ENCODE measurements at regions not wholly inside any gene's neighbourhood (a gene's known extent, or its start where the extent isn't known, plus 50 kb on each side); places are given as distances from the start of the nearest gene placed in this dataset.
A peak's percentile ranks its signal among the peaks of the same experiment; 100 is the strongest.

- TF ChIP-seq, protein P1, sequence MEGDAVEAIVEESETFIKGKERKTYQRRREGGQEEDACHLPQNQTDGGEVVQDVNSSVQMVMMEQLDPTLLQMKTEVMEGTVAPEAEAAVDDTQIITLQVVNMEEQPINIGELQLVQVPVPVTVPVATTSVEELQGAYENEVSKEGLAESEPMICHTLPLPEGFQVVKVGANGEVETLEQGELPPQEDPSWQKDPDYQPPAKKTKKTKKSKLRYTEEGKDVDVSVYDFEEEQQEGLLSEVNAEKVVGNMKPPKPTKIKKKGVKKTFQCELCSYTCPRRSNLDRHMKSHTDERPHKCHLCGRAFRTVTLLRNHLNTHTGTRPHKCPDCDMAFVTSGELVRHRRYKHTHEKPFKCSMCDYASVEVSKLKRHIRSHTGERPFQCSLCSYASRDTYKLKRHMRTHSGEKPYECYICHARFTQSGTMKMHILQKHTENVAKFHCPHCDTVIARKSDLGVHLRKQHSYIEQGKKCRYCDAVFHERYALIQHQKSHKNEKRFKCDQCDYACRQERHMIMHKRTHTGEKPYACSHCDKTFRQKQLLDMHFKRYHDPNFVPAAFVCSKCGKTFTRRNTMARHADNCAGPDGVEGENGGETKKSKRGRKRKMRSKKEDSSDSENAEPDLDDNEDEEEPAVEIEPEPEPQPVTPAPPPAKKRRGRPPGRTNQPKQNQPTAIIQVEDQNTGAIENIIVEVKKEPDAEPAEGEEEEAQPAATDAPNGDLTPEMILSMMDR (IDR thresholded peaks at IDR 0.05): no peak
- TF ChIP-seq POLR2AphosphoS5 (IDR thresholded peaks at IDR 0.05): peak in 1 of 3 donors; percentile 21
- no peak for TF ChIP-seq POLR2A (IDR thresholded peaks at IDR 0.05)
- TF ChIP-seq EP300 (IDR thresholded peaks at IDR 0.05; ENCODE audit: low read depth): no peak
Observed at GRCh38 chrX:87409113-87409841, 108.3 kb upstream of the KLHL4 start.

Data from transverse colon (tissue), 4 donors.